ENCODE measurements at regions not wholly inside any gene's neighbourhood (a gene's known extent, or its start where the extent isn't known, plus 50 kb on each side); places are given as distances from the start of the nearest gene placed in this dataset.
"Not testable (repeated sequence)": the region's sequence is repeated elsewhere in the genome, so short reads cannot be mapped to it uniquely, and the experiment has no call there.

DNA sequence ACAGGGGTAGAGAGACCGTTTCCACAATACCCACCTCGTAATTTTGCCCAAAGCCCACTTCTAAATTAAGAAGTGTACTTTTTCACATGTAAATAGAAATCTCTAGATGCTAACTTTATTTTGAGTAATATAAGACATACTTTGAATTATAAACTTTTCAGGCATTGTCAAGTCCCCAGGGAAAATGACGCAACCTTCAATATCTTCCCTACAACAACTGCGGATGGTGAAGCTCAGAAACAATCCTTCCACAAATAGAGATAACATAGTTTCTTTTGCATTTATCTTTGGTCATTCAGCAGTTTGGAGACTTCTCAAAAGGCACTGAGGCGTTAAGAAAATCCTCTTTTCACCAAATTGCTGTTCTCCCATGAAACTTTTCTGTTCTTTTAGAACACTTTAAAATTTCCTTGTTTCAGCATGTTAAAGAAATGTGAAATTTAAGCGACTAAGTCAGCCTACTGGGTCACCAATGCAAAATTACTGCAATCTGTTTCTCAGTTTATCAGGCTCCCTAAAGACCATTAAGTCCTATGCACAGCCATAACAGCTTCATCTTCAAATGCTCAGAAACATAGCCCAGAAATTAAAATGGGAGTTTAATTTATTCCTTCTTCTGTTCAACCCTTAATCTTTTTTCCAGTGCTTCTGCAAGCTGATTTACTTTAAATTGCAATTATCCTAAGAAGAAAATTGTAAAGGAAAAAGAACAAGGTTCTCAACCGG lies 118.3 kb upstream of the DNAJC10 start:
- no peak for DNase-seq
- no peak overlapping the region for H3K27ac ChIP-seq
- H3K9me3 ChIP-seq: no peaks in the 10 kb centered on the region
- H3K27me3 ChIP-seq: no peaks in the 10 kb centered on the region
- H3K9ac ChIP-seq (ENCODE audit: low read depth in 2 of 2, low read length in 2 of 2): no peak overlapping the region
- no peaks in the 10 kb centered on the region for H3K36me3 ChIP-seq
- H3K4me1 ChIP-seq: no peaks in the 10 kb centered on the region
- intact Hi-C loops (cut with DNase I): no loop called here
- H3K4me3 ChIP-seq: no peak overlapping the region
- TF ChIP-seq CTCF (IDR thresholded peaks at IDR 0.05): no peak

DNA sequence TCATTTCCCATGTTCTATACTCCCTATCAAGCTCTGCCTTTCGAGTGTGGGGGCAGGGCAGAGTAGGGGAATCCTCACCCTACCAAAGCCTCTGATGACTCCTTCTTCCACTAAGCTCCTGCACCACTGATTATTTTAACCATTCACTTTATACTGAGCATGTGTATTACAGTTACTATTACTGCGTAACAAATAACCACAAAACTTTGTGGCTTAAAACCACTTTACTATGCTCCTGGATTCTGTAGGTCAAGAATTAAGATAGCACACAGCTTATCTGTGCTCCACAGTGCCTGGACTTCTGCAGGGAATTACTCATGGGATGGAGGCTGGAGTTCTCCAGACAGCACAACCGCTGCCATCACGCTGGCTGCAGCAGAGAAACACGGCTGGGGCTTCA lies 117.4 kb upstream of the DNAJC10 start:
- Histone ChIP-seq H3K4me1 (no peaks in the 10 kb centered on the region), H3K27me3 (no peaks in the 10 kb centered on the region), H3K4me3 (no peak overlapping the region), H3K27ac (no peak overlapping the region), H3K9ac (ENCODE audit: low read depth in 2 of 2, low read length in 2 of 2) (no peak overlapping the region), H3K9me3 (no peaks in the 10 kb centered on the region), H3K36me3 (no peaks in the 10 kb centered on the region)
- DNase-seq: no peak
- no peak for TF ChIP-seq CTCF (IDR thresholded peaks at IDR 0.05)
- intact Hi-C loops (cut with DNase I): no loop called here

GRCh38 chr2:182605166-182605565 lies 110.9 kb upstream of the DNAJC10 start:
- no peaks in the 10 kb centered on the region for H3K4me1 ChIP-seq
- no peak for DNase-seq
- H3K9me3 ChIP-seq: no peaks in the 10 kb centered on the region
- H3K9ac ChIP-seq (ENCODE audit: low read depth in 2 of 2, low read length in 2 of 2): no peak overlapping the region
- H3K36me3 ChIP-seq: no peaks in the 10 kb centered on the region
- H3K27me3 ChIP-seq: no peaks in the 10 kb centered on the region
- no peak overlapping the region for H3K27ac ChIP-seq
- H3K4me3 ChIP-seq: no peak overlapping the region
- no peak for TF ChIP-seq CTCF (IDR thresholded peaks at IDR 0.05)
- intact Hi-C loops (cut with DNase I): no loop called here

GRCh38 chr2:182606728-182607681 lies 109.1 kb upstream of the DNAJC10 start:
- no peak for TF ChIP-seq CTCF (IDR thresholded peaks at IDR 0.05)
- no peak for DNase-seq
- H3K27ac ChIP-seq: no peak overlapping the region
- no peaks in the 10 kb centered on the region for H3K36me3 ChIP-seq
- H3K27me3 ChIP-seq: no peaks in the 10 kb centered on the region
- no peaks in the 10 kb centered on the region for H3K4me1 ChIP-seq
- no peaks in the 10 kb centered on the region for H3K9me3 ChIP-seq
- H3K4me3 ChIP-seq: no peak overlapping the region
- intact Hi-C loops (cut with DNase I): no loop called here
- H3K9ac ChIP-seq (ENCODE audit: low read depth in 2 of 2, low read length in 2 of 2): no peak overlapping the region

- Histone ChIP-seq H3K27me3 (no peaks in the 10 kb centered on the region), H3K9ac (ENCODE audit: low read depth in 2 of 2, low read length in 2 of 2) (no peak overlapping the region), H3K27ac (no peak overlapping the region), H3K9me3 (no peaks in the 10 kb centered on the region), H3K4me3 (no peak overlapping the region), H3K36me3 (no peaks in the 10 kb centered on the region), H3K4me1 (no peaks in the 10 kb centered on the region)
- DNase-seq: no peak
- no peak for TF ChIP-seq CTCF (IDR thresholded peaks at IDR 0.05)
- intact Hi-C loops (cut with DNase I): no loop called here
Observed at GRCh38 chr2:182608181-182608845, 107.7 kb upstream of the DNAJC10 start.

- H3K9me3 ChIP-seq; intact Hi-C loops (cut with DNase I); H3K27me3 ChIP-seq; H3K27ac ChIP-seq; DNase-seq; H3K4me3 ChIP-seq; H3K4me1 ChIP-seq; H3K9ac ChIP-seq (ENCODE audit: low read depth in 2 of 2, low read length in 2 of 2); H3K36me3 ChIP-seq: not testable (repeated sequence)
Observed at GRCh38 chr2:182609005-182609404, 107.1 kb upstream of the DNAJC10 start.

Data from colonic mucosa (tissue), 4 donors.